ENCODE measurements at regions not wholly inside any gene's neighbourhood (a gene's known extent, or its start where the extent isn't known, plus 50 kb on each side); places are given as distances from the start of the nearest gene placed in this dataset.

- no peaks in the 10 kb centered on the region for H3K4me1 ChIP-seq
- no peak overlapping the region for H3K4me2 ChIP-seq
- no peak overlapping the region for H3K4me3 ChIP-seq
- no peak for TF ChIP-seq SMC3 (IDR thresholded peaks at IDR 0.05)
- no peak for TF ChIP-seq RAD21 (conservative IDR thresholded peaks at IDR 0.05 in 1 of 2, IDR thresholded peaks at IDR 0.05 in 1 of 2)
- TF ChIP-seq FOXS1 (CRISPR knock-in tag; IDR thresholded peaks at IDR 0.05) = no peak
- no peak for TF ChIP-seq TFCP2L1 (CRISPR knock-in tag; IDR thresholded peaks at IDR 0.05)
- no peak for TF ChIP-seq RCOR1 (IDR thresholded peaks at IDR 0.05; ENCODE audit: low read depth, low read length)
- TF ChIP-seq NPAS2 (CRISPR knock-in tag; IDR thresholded peaks at IDR 0.05; ENCODE audit: borderline replicate concordance) = no peak
- TF ChIP-seq EP300 (IDR thresholded peaks at IDR 0.05) = no peak
- no peak for TF ChIP-seq SREBF2 (IDR thresholded peaks at IDR 0.05)
- TF ChIP-seq JUN (IDR thresholded peaks at IDR 0.05) = no peak
- TF ChIP-seq MAX (IDR thresholded peaks at IDR 0.05) = no peak
- TF ChIP-seq PBX3 (IDR thresholded peaks at IDR 0.05) = no peak
- no peak for TF ChIP-seq ESRRA (IDR thresholded peaks at IDR 0.05; ENCODE audit: borderline replicate concordance, low read length)
- TF ChIP-seq HOXA7 (CRISPR knock-in tag; IDR thresholded peaks at IDR 0.05) = no peak
- no peak for TF ChIP-seq EHF (CRISPR knock-in tag; IDR thresholded peaks at IDR 0.05)
- TF ChIP-seq HES2 (IDR thresholded peaks at IDR 0.05) = no peak
- TF ChIP-seq HDAC2 (IDR thresholded peaks at IDR 0.05) = no peak
- no peak for TF ChIP-seq CHD4 (IDR thresholded peaks at IDR 0.05; ENCODE audit: borderline replicate concordance)
- TF ChIP-seq BHLHE40 (IDR thresholded peaks at IDR 0.05; ENCODE audit: low read depth, low read length) = no peak
- TF ChIP-seq E2F6 (IDR thresholded peaks at IDR 0.05; ENCODE audit: borderline replicate concordance, low read depth) = no peak
- TF ChIP-seq CHD2 (IDR thresholded peaks at IDR 0.05; ENCODE audit: low read length, partially characterized antibody) = no peak
- POLR2A ChIA-PET = no interaction called here
- CTCF ChIA-PET = no interaction called here
- 24% methylated on average over 1 of the region's 1 CpG for WGBS (ENCODE audit: missing lambda C conversion rate)
- FAIRE-seq (no peak), ATAC-seq (no peak), DNase-seq (ENCODE audit: low read depth in 1 of 2, low spot score in 1 of 2) (no peak)
- no peak overlapping the region for H3K27ac ChIP-seq
- H3K9me3 ChIP-seq = no peaks in the 10 kb centered on the region
Measured at GRCh38 chr13:69283301-69283700, 824.3 kb upstream of the ATXN8OS start.

GRCh38 chr13:69280399-69280798 lies 827.2 kb upstream of the ATXN8OS start:
- Histone ChIP-seq H3K4me1 (no peaks in the 10 kb centered on the region), H3K27ac (no peak overlapping the region), H3K9me3 (no peaks in the 10 kb centered on the region), H3K4me3 (no peak overlapping the region), H3K4me2 (no peak overlapping the region)
- DNase-seq (ENCODE audit: low read depth in 1 of 2, low spot score in 1 of 2) = no peak
- no peak for FAIRE-seq
- WGBS (ENCODE audit: missing lambda C conversion rate) = 23% methylated on average over 4 of the region's 4 CpGs
- POLR2A ChIA-PET = no interaction called here
- TF ChIP-seq HOXA7 (CRISPR knock-in tag; IDR thresholded peaks at IDR 0.05) (no peak), MAFK (IDR thresholded peaks at IDR 0.05; ENCODE audit: partially characterized antibody) (peak; percentile 91)
- ATAC-seq = no peak
- CTCF ChIA-PET = no interaction called here

GRCh38 chr13:69279213-69279612 lies 828.4 kb upstream of the ATXN8OS start:
- no peak for ATAC-seq
- H3K27ac ChIP-seq = no peak overlapping the region
- H3K4me1 ChIP-seq = no peaks in the 10 kb centered on the region
- POLR2A ChIA-PET = no interaction called here
- DNase-seq (ENCODE audit: low read depth in 1 of 2, low spot score in 1 of 2) = no peak
- H3K4me3 ChIP-seq = no peak overlapping the region
- FAIRE-seq = no peak
- TF ChIP-seq FOSB (CRISPR knock-in tag; IDR thresholded peaks at IDR 0.05) = no peak
- no peaks in the 10 kb centered on the region for H3K9me3 ChIP-seq
- H3K4me2 ChIP-seq = no peak overlapping the region
- CTCF ChIA-PET = no interaction called here

GRCh38 chr13:69274231-69274630 lies 833.4 kb upstream of the ATXN8OS start:
- CTCF ChIA-PET = no interaction called here
- Histone ChIP-seq H3K27ac (no peak overlapping the region), H3K4me2 (0 out of 3 replicates have a peak overlapping the region, but pooled peaks have one; percentile 25), H3K4me1 (no peaks in the 10 kb centered on the region), H3K4me3 (no peak overlapping the region), H3K9me3 (no peaks in the 10 kb centered on the region)
- no peak for DNase-seq (ENCODE audit: low read depth in 1 of 2, low spot score in 1 of 2)
- ATAC-seq = peak; percentile 51 to 54; a peak in 3 of 6 replicates
- TF ChIP-seq MYC (IDR thresholded peaks at IDR 0.05; ENCODE audit: borderline replicate concordance, low read length) (no peak), CEBPB (IDR thresholded peaks at IDR 0.05) (peak in 1 of 2 experiments; percentile 22; a peak in 1 of 4 replicates)
- FAIRE-seq = no peak
- POLR2A ChIA-PET = no interaction called here
- WGBS (ENCODE audit: missing lambda C conversion rate) = 0% methylated on average over 1 of the region's 1 CpG
